ENCODE measurements at regions not wholly inside any gene's neighbourhood (a gene's known extent, or its start where the extent isn't known, plus 50 kb on each side); places are given as distances from the start of the nearest gene placed in this dataset.

- no peaks in the 10 kb centered on the region for H3K4me1 ChIP-seq (ENCODE audit: insufficient read depth, low read length)
- H3K23ac ChIP-seq (ENCODE audit: insufficient read length, low read depth, low read length) = no peak overlapping the region
- H3K79me2 ChIP-seq (ENCODE audit: insufficient read depth, low read length) = no peaks in the 10 kb centered on the region
- H4K20me1 ChIP-seq (ENCODE audit: control insufficient read depth, insufficient read depth, insufficient read length) = peaks cover 2% of the 10 kb centered on the region
- no peak overlapping the region for H3K4me2 ChIP-seq (ENCODE audit: insufficient read depth, insufficient read length, low read length)
- H3K9ac ChIP-seq (ENCODE audit: extremely low read depth, insufficient read length, low read length) = no peak overlapping the region
- H4K8ac ChIP-seq (replicated peaks; ENCODE audit: insufficient read length, low read depth, low read length) = no peak overlapping the region
- DNase-seq = no peak
- Mint-ChIP-seq H3K27me3 (ENCODE audit: low read depth) (peaks cover 3% of the 10 kb centered on the region), H3K27ac (no peak overlapping the region), H3K36me3 (ENCODE audit: insufficient read depth in 1 of 3, low read depth in 3 of 3) (no peaks in the 10 kb centered on the region), H3K9me3 (peaks cover 2 to 3% of the 10 kb centered on the region in 2 experiments; a peak in 3 of 5 replicates), H3K4me3 (no peak overlapping the region; a peak in 1 of 5 replicates), H3K4me1 (peaks cover 11% of the 10 kb centered on the region in 2 experiments)
- no peak for TF ChIP-seq CTCF (conservative IDR thresholded peaks at IDR 0.05)
- H4K91ac ChIP-seq (ENCODE audit: insufficient read length, low read depth, low read length) = no peak overlapping the region
- no peak overlapping the region for H2BK15ac ChIP-seq (ENCODE audit: low read depth, low read length)
- H3K27me3 ChIP-seq (ENCODE audit: insufficient read depth, low read length) = no peaks in the 10 kb centered on the region
- no peaks in the 10 kb centered on the region for H3K23me2 ChIP-seq (ENCODE audit: insufficient read length, low read depth, low read length, poor library complexity, severe bottlenecking)
- WGBS (ENCODE audit: extremely low coverage, insufficient read length, low lambda C conversion rate) = no CpG with 5 or more reads among the region's 21 CpGs
- H2BK5ac ChIP-seq (ENCODE audit: insufficient read length, low read length) = no peak overlapping the region
- no peak overlapping the region for H2BK120ac ChIP-seq (ENCODE audit: low read depth, low read length, poor library complexity, severe bottlenecking)
- no peak overlapping the region for H3K14ac ChIP-seq (ENCODE audit: insufficient read depth, low read length)
- no peaks in the 10 kb centered on the region for H3K79me1 ChIP-seq (ENCODE audit: insufficient read depth, low read depth, low read length, poor library complexity, severe bottlenecking)
- no peak overlapping the region for H3K18ac ChIP-seq (ENCODE audit: insufficient read length, low read depth, low read length)
- H3T11ph ChIP-seq (ENCODE audit: low read length) = no peak overlapping the region
- no peaks in the 10 kb centered on the region for H3K9me3 ChIP-seq (ENCODE audit: control insufficient read depth, low read depth, low read length)
- no peak overlapping the region for H3K27ac ChIP-seq (ENCODE audit: insufficient read length, low read depth, low read length)
- no peak overlapping the region for H2AFZ ChIP-seq (ENCODE audit: low read length)
- no peak overlapping the region for H3K4ac ChIP-seq (ENCODE audit: low read depth, low read length)
- no peak overlapping the region for H3K56ac ChIP-seq (ENCODE audit: insufficient read length, low read depth, low read length)
- H2AK5ac ChIP-seq (ENCODE audit: insufficient read length, low read length) = no peak overlapping the region
- no peak overlapping the region for H2BK12ac ChIP-seq (ENCODE audit: insufficient read length, low read depth, low read length)
- no peak overlapping the region for H2BK20ac ChIP-seq (ENCODE audit: low read depth, low read length, poor library complexity, severe bottlenecking)
- H4K5ac ChIP-seq (ENCODE audit: insufficient read length, low read depth, low read length) = no peak overlapping the region
Measured at GRCh38 chr10:11397077-11397965, 214.1 kb downstream of the USP6NL start.

Data from H9 (cell line).